Stimulated activated CD4-positive, alpha-beta T cell treated with anti-CD3 and anti-CD28 coated beads, Interleukin-1b, Interleukin-23, amount 100 ng/mL, for 48 hours (primary cell): ENCODE measurements at regions not wholly inside any gene's neighbourhood (a gene's known extent, or its start where the extent isn't known, plus 50 kb on each side); places are given as distances from the start of the nearest gene placed in this dataset.

ENCODE experiments used
- DNase-seq: peaks from one replicate; pipeline ENCODE4 v3.0.0-alpha.2; 2020

GRCh38 chr10:117933036-117933435 is 113.7 kb downstream of the RAB11FIP2 start:
- no peak for DNase-seq

DNA sequence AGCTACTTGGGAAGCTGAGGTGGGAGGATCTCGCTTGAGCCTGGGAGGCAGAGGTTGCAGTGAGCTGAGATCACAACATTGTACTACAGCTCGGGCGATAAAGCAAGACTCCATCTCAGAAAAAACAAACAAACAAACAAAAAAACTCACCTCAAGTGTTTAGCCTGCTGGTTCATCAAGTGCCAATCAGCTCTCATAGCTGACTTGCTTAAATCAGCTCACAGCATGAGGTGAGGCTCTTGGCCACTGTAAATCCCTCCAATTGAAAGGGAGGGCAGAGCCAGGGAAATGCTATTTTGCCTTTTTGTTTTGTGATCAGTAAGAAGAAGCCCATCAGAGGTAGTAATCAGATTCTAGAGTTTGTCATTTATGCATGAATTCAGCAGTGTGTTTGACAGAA is 112.3 kb downstream of the RAB11FIP2 start:
- DNase-seq: no peak

- DNase-seq: no peak
Measured at GRCh38 chr10:117936141-117936540, 110.6 kb downstream of the RAB11FIP2 start.

GRCh38 chr10:117936566-117936965 is 110.2 kb downstream of the RAB11FIP2 start:
- DNase-seq: no peak

DNA sequence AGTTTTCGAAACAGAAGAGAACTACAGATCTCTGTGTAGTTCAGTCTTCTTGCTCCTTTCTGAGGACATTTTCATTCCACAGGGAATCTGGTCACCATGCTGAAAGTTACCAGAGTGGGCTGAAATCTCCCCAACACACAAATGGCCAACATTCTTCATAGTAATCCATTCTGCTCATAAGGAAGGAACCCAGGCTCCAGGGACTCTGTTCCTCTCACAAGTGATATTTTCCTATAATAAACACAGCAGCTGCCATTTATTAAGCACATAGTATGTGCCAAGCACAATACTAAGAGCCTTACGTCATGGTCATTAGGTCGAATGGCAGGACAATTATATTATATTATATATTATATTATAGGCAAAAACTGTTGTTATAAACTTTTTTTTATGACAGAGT is 109.8 kb downstream of the RAB11FIP2 start:
- no peak for DNase-seq

DNA sequence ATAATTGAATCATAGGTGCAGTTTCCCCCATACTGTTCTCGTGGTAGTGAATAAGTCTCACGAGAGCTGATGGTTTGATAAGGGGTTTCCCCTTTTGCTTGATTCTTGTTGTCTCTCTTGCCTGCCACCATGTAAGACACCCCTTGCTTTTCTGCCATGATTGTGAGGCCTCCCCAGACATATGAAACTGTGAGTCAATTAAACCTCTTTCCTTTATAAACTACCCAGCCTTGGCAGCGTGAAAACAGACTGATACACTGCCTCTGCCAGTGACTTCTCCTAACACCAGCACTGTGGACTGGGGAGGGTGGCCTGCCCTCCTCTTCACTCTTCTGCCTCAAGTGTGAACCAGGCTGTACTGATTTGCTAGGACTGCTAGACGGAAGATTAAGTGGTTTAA is 108.6 kb downstream of the RAB11FIP2 start:
- peak; percentile 3 for DNase-seq

- no peak for DNase-seq
Measured at GRCh38 chr10:117942226-117942625, 104.5 kb downstream of the RAB11FIP2 start.

DNA sequence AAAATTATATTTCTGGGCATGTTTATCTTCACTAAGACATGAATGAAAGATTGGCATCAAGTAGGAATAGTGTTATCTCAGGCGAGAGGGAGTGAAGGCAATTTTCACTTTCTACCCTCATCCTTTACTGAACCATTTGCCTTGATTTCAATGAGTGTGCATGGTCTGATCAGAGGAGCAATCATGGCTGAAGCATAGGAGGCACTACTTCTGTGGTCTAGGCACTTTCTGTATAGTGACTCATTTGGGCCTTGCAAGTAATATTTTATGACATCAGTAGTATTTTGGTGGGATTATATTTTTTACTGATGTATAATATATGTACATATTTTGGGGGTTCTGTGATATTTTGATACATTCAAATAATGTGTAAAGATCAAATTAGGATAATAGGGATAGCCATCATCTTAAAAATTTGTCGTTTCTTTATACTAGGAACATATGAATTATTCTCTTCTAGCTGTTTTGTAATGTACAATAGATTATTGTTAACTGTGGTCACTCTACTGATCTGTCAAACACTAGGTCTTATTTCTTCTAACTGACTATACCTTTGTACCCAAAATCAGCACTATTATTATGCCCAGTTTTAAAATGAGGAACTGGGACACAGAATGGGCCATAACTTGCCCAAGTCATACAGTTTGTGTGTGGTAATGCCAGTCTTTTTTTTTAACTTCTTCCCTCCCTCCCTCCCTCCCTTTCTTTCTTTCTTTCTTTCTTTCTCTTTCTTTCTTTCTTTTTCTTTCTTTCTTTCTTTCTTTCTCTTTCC is 101.9 kb downstream of the RAB11FIP2 start:
- DNase-seq: no peak

GRCh38 chr10:117945651-117946050 is 101.1 kb downstream of the RAB11FIP2 start:
- no peak for DNase-seq

- no peak for DNase-seq
Measured at GRCh38 chr10:117946525-117947070, 100.1 kb downstream of the RAB11FIP2 start.

- no peak for DNase-seq
Measured at GRCh38 chr10:117948493-117948892, 98.2 kb downstream of the RAB11FIP2 start.

DNA sequence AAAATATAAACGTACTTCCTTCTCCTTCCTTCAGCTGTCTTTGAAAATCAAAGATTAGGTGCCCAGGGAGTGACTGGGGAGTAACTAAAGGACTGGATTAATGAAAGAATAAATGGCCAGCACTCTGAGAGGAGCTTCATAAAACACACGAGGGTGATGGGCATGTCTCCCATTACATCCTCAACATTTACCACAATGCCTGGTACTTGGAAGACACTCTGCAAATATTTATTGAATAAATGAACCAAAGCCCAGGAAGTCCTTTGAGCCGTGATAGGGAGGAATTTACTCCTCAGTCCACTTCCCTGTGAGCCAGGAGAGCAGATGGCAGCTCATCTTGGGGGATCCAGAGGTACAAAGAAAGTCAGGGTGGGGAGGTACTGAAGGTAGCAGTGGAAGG is 96.3 kb downstream of the RAB11FIP2 start:
- DNase-seq: no peak
